Fibroblast of skin of scalp (primary cell): ENCODE measurements at regions not wholly inside any gene's neighbourhood (a gene's known extent, or its start where the extent isn't known, plus 50 kb on each side); places are given as distances from the start of the nearest gene placed in this dataset.
A peak's percentile ranks its signal among the peaks of the same experiment; 100 is the strongest.

Experiments
- DNase-seq: peaks from one replicate; pipeline ENCODE4 v3.0.0-alpha.2; 2013

DNA sequence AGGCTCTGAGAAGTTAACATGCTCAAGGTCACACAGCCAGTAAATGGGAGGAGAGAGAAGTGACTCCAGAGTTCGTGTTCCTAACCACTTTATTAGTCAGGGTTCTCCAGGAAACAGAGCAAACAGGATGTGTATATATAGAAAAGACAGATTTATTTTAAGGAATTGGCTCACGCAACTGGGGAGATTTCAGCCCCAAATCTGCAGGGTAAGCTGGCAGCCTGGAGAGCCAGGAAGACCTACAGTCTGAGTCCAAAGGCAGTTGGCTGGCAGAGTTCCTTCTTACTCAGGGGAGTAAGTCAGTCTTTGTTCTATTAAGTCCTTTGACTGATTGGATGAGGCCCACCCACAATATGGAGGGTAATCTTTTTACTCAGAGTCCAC, 118.2 kb upstream of the PROK2 start:
- DNase-seq: no peak

DNA sequence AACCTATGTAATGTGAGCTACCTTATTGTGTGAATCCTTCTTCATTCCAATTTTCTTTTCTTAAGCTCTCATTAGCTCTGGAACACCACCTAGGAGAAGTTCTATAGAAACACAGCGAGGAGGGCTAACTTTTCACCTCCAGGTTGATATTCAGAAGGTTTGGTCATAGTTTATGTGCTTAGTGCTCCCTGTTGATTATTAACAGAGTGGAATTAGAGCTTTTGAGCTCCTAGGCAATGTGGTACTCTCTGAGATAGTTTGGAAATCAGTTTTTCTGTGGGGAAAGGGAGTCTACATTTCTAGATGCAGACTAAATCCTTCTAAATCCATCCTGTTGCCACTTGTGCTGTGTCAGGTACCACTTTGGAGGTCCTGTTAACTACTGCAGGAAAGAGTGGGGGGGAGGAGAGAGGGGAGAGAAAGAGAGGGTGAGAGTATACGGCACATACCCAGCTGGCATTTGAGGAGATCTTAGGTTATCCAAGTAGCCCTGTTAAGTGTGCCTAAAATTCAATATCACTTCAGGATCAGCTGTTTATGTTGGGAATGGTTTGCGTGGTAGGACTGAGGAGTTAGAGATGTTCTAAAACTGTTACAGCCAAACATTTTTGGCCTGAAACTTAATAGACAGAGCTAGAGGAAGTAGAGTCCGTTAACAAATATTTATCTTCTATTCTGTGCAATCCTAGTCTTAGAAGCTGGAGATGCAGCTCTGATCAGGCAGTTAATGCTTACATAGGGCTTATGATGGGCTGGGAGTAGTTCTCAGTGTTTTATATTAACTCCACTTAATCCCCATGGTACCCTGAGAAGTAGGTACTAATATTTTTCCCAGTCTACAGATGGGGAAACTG, 117.5 kb upstream of the PROK2 start:
- DNase-seq: no peak

DNA sequence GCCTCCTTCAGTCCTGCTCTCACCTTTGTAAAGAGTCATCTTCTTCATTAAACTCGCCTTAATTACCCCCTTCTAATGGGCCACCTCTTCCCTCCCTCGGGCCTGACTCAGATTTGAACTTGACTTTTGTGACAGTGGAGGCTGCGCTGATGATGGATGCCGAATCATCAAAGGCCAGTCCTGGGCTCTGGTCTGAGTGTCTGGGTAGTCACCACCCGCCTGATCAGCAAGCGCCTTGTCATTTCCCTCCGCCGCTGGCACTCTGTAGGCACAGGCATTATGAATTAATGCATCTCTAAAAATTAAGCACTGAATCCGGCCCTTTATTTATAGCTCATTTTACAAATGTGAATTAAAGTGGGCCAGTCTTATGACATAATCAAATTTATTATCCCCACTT, 116.7 kb upstream of the PROK2 start:
- DNase-seq: no peak

DNA sequence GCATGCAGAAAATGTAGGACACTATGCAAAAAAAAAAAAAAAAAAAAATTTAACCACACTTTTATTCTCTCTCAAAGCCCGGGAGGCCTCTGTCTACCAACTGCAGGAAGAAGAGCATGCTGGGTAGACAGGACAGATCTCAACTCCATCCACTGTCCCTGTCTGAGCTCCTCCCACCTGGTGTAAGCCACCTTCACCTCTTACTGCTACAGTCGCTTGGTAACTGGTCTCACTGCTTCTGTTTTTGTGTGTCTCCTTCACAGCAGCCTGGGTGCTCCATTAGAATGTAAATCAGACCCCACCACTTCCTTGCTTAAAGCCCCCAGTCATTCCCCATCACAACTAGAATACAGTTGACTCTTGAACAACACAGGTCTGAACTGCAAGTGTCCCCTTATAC, 115.1 kb upstream of the PROK2 start:
- DNase-seq: no peak

DNA sequence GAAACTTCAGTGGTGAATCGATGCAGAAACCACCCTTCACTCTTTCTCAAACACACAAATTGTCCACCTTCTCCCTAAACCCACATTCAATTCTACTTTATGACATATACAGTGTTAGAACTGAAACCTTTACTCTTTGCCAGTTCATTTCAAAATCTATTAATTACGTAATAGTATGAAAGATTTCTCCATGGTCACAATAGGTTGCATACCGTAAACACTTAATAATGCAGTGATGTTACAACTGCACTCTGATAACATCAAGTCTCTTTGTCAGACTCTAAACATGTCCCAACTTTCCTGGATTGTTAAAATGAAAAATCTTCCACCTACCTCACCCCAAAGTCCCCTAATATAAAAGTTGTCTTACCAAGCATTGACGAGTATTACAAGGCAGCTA, 111.8 kb upstream of the PROK2 start:
- DNase-seq: no peak

DNA sequence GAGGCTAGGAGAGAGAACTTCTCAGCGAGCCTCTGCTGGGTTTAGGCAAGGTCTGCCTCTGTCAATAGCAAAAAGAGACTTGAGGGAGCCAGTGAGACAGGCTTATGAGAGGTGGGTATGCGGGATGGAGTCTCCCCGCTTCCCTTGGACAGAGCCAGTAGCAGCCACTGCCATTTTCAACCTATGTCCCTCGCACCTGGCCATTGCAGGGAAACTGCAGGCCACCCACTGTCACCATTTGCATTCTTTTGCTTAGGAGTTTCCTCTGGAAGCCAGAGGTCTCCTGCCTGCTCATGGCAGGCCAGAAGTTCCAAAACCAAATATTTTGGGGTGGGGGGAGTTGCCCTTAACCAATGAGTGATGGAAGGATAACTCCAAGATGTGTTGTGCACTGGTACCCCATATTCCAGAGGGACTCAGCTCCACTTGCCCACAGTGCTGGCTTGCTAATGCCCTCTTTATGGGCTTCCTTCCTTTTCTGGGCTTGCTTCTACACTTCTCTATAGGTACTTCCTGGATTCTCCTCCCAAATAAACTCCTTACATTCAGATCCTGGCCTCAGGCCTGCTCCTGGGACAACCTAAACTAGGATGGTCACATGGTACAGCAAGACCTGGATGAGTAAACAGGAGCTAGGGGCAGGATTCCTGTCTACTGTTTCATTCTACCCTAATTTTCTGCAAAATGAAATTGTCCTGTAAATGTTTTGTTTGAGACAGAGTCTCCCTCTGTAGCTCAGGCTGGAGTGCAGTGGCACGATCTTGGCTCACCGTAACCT, 108.9 kb upstream of the PROK2 start:
- no peak for DNase-seq

DNA sequence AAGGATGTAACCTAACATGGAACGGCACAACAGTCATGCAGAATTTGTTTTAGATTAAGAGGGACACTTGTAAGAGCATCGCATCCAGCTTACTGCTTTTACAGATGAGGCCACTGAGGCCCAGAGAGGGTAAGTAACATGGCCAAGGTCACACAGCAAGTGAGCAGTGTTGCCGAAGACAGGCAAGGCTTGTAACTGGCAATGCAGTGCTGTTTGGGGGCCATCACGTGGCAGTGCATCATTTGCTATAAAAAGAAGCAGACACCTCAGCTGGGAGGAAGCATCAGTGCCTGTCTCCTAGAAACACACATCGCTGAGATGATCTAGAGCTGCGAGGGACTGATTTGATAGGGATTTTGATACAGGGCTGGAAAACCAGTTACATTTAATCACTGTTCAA, 108.2 kb upstream of the PROK2 start:
- DNase-seq: no peak

DNA sequence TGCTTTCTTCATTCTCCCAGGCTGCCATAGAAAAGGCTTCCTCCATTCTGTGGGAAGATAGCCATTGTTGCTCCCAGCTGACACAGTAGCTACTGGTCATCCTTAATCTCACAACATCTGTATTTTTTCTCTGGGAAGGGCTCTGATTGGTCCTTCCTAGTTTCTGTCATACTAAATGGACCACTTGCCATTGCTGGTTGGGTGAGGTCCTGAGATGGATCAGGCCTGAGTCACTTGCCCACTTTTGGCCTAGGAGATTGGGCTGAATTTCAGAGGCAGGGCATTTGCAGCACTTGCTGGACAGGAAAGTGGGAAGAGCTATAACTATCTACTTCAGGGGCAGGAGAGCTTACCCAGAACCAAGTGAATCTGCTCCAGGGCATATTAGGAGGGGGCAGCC, 106.5 kb upstream of the PROK2 start:
- no peak for DNase-seq

DNA sequence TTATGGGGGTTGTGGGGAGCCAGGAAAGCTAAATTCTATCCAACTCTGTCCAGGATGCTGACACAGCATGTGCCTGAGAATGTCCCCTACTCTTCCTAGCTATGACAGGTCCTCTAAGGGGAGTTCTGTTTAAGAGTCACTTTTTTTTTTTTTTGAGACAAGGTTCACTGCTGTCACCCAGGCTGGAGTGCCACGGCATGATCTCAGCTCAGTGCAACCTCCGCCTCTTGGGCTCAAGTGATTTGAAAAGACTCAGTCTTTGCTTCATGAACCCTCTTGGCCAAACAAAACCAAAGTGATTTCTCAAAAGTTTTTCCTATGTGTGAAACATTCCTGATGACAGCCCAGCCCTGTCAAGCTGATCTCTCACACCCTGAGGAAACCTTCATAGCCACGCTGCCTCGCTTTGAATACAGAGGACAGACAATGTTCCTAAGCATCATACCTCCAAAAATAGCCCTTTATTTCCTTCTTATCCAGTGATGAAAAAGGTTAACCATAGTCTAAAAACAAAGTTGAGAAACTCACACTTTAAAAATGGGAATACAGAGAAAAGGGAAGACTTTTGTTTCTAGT, 105.5 kb upstream of the PROK2 start:
- DNase-seq: no peak

DNA sequence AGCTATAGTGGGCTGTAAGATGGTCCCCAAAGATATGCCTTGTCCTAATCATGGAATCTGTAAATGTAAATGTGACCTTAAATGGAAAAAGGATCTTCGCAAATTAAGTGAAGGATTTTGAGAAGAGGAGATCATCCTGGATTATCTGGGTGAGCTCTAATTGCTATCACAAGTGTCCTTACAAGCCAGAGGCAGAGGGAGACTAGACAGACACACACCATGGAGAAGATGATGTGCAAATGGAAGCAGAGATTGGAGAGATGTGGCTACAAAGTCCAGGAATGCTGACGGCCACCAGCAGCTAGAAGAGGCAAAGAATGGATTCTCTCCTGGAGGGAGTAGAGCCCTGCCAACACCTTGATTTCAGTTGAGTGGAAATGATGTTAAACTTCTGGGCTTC, 102.3 kb upstream of the PROK2 start:
- DNase-seq: no peak

DNA sequence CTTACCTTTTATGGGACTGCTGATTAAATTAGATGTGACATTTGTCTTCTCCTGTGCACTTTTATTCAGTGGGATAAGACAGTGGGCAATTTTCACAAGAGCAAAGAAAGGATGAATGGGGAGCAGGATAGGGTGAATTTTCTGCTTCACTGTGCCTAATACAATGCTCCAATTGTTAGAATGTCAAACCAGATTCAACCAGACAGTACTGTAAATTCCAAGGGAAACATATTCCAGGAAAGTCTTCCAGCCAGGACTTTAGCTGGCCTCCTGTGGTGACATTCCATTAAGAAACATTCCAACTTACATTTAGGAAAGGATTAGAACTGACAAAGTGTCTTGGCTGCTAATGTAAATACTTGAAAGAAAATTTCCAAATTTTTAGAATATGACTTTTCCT, 100.1 kb upstream of the PROK2 start:
- DNase-seq: peak; percentile 73

DNA sequence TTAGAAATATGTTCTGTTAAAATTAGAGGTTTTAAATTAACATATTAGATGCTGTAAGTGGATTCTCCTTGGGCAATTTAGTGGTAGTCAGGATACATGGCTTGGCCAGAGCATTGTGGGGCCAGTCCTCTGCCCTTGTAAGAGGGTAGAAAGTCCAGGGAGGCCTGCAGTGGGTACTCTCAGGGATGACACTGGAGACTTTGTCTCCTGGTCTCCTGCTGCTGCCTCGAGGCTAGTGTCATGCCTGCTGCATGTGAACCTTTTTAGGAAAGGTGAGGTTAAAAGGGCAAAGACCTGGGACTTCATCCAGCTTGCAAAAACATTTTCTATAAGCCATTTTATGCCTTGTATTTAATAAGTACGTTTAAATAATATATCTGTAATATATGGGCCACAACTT, 96.8 kb upstream of the PROK2 start:
- no peak for DNase-seq

DNA sequence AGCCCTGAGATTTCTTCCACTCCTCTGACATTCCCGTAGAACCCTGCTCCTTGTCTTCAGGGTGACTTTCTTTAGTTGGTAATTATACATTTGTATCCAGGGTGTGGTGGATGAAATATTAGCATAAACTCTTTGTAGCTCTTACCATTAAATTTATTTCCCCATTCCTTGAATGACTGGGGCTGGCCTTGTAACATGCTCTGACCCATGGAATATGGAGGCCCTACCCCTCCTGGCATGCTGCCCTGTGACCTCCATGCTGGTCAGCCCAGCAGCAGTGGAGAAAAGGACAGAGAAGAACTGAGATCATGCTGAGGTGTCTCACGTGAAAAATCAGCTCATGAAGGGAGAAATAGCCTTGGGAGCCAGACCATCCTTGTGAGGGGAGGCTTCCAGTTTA, 96.1 kb upstream of the PROK2 start:
- DNase-seq: no peak

DNA sequence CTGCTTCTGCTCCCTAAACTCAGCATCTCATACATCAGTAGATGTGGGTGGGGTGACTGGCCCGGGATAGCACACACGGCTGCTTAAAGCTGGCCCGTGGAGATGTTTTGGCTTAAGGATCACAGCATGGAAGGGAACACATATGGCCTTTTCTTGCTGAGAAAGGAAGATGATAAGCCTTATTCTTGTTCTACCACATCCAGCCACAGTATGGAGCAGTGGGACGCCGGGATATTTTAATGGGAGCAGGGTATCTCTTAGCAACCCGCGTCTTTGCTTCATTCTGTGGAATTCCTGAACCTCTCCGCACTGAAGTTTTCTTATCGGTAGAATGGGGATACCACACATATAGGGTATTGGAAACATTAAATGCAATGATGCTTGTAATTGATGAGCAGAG, 94.1 kb upstream of the PROK2 start:
- DNase-seq: no peak

DNA sequence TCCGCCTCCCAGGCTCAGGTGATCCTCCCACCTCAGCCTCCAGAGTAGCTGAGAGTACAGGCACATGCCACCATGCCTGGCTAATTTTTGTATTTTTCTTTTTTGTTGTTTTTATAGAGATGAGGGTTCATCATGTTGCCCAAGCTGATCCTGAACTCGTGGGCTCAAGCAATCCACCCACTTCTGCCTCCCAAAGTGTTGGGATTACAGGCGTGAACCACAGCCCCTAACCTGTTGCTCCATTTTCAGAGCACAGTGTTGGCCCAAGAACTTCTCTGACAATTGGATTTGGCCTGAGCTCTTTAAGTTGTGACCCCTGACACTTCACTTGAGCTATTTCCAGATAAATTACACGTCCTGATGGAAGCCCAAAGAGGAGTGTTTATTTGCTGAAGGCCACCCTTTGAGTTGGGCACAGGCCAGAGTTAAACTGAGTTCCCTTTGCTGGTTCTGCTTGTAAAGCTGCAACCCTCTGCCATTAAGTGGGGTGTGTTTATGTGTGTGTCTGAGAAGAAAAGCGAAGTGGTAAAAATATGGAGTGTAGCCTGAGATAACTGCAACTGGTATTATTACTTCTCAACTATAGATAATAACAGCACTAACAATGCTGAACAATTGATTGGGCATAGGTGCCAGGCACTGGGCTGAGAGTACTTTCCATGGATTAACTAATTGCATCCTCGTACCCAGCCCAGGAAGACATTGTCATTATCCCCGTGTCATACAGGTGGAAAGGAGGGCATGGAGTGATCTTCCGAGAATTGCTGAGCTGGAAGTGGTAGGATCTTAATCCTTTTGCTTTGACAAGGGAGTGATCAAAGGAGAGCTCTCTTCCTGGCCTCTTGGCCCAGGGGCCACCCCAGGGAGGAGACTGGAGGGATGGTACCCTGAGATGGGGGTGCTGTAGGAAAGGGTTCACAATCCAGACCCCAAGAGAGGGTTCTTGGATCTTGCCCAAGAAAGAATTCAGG, 91.5 kb upstream of the PROK2 start:
- no peak for DNase-seq

DNA sequence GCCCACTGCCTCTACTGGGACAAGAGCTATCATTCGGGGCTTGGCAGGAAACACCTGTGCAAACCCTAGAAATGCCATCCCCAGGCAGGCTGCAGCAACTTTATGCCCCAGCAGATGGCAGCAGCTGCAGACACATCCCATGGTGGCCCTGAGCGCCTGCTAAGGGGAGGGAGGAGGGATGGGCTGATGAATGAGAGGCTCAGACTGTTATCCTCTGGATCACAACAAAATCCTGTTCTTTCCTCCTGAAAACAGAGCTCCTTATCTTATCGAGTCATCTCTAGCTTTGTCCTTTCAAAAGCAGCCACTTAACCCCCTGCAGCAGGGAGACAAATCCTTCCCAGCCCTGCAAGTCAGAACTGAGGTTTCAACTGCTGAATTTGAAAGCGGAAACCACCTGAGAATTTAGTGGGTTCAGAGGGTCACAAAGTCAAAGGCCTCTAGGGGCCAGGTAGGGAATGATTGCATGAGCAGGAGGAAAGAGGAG, 90.6 kb upstream of the PROK2 start:
- DNase-seq: peak; percentile 73

DNA sequence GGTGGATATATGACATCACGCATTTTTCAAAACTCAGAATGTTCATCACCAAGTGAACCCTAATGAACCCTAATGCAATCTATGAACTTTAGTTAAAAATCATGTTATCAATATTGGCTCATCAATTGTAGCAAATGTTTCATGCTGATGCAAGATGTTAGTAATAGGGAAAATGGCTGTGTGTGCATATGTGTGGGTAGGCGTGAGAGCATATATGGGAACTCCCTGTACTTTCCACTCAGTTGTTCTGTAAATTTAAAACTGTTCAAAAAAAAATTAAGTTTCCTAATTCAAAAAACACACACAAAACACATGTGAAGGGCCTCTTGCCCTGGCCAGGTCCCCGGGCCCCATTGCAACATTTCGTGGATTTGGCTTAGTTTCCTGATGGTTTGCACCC, 89.7 kb upstream of the PROK2 start:
- DNase-seq: no peak

DNA sequence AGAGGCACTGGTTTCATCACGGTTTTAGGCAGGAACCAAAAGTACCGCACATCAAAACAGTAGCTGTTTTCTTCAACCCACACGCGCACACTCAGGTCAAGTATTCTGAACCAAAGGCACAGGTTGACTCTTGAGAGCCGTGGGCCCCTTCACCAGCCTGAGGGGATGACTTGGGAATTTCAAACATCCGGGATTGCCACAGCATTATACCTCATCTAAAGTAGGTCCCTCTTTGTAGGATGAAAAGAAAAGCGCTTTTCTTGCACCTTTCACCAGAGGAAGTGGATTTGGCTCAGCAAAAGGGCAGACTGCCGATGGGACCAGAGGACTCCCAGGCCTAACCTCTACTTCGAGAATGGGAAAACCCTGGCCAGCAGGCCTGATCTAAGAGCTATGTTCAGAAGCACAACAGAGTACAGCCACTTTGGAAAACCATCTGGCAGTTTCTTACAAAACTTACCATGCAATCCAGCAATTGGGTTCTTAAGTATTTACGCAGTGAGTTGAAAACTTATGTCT, 88.2 kb upstream of the PROK2 start:
- DNase-seq: no peak

DNA sequence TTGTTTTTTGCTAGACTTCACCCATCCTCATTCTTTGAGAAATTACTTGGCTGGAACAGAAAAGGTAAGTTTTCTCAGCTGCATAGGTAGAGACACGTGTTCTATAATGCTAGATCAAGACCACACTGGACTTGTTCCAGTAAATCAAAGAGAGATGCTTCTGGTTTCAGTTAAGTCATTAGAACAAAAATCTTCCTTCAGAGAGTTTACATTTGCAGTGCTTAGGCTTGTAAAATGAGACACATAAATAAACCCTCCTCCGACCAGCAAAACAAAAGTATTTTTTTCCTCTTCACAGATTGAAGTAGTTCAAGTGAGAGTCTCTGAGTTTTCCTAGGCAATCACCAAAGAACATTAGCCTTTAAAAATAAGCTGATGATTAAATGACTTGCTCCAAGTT, 87.3 kb upstream of the PROK2 start:
- DNase-seq: no peak

DNA sequence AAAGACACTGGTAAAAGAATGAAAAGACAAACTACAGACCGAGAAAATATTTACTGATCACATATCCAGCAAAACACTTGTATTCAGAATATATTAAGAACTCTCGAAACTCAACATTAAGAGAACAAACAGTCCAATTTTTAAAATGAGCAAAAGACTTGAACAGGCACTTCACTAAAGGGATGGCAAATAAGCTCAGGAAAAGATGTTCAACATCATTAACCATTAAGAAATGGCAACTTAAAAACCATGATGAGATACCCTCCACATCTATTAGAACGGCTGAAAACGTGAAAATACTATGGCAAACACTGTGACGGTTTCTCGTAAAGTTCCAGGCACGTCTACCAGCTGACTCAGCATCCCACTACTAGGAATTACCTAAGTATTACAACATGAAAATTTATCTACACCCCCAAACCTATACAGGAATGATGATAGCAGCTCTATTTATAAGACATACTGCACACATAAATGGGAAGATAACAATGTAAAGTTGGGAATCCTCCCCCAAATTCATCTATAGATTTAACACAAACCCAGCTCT, 86.1 kb upstream of the PROK2 start:
- no peak for DNase-seq

DNA sequence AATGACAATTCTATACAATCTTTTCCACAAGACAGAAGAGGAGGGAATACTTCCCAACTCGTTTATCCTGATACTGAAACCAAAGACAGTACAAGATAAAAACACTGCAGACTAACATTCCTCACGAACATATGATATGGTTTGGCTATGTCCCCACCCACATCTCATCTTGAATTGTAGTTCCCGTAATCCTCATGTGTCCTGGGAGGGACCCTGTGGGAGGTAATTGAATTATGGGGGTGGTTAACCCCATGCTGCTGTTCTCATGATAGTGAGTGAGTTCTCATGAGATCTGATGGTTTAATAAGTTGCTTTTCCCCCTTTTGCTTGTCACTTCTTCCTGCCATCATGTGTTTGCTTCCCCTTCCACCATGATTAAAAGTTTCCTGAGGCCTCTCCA, 83.9 kb upstream of the PROK2 start:
- no peak for DNase-seq

DNA sequence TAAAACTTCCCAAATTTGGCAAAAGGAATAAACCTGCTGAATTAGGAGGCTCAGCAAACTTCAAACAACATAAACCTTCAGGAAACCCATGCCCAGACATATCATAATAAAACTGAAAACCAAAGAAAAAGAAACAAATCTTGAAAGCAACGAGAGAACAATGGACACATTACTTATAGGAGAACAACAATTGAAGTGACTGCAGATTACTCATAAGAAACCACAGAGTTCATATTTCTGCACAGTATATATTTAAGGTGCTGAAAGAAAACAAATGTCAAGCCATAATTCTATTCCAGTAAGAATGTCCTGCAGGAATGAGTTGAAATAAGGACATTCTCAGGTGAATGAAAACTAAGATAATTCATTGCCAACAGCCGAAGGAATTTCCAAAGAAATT, 80.8 kb upstream of the PROK2 start:
- no peak for DNase-seq
